HuH-7.5 (cell line): ENCODE measurements at regions not wholly inside any gene's neighbourhood (a gene's known extent, or its start where the extent isn't known, plus 50 kb on each side); places are given as distances from the start of the nearest gene placed in this dataset.

ENCODE experiments used
- DNase-seq: peaks from one replicate; pipeline ENCODE4 v3.0.0; 2011; ENCODE audit warnings: low spot score

GRCh38 chr1:29523576-29523975, 287.3 kb downstream of the PTPRU start:
- no peak for DNase-seq

GRCh38 chr1:29523136-29523535, 286.8 kb downstream of the PTPRU start:
- no peak for DNase-seq

- DNase-seq, result no peak
Observed at GRCh38 chr1:29521811-29522580, 285.7 kb downstream of the PTPRU start.

DNA sequence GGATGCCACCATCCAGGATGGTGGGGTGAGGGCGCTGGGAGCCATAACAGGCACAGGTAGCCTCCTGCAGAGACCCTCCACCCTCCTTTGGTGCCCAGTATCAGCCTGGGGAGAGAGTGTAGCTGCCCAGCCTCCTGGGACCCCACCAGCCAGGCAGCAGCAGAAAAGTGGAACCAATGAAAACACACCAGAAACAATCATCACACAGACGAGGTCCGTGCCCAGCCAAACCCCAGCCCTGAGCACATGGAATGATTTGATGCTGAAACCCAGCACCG, 285.1 kb downstream of the PTPRU start:
- no peak for DNase-seq

GRCh38 chr1:29520571-29521437, 284.5 kb downstream of the PTPRU start:
- DNase-seq, result no peak

- no peak for DNase-seq
Observed at GRCh38 chr1:29519788-29520110, 283.4 kb downstream of the PTPRU start.

GRCh38 chr1:29519108-29519787, 282.9 kb downstream of the PTPRU start:
- DNase-seq, result no peak

DNA sequence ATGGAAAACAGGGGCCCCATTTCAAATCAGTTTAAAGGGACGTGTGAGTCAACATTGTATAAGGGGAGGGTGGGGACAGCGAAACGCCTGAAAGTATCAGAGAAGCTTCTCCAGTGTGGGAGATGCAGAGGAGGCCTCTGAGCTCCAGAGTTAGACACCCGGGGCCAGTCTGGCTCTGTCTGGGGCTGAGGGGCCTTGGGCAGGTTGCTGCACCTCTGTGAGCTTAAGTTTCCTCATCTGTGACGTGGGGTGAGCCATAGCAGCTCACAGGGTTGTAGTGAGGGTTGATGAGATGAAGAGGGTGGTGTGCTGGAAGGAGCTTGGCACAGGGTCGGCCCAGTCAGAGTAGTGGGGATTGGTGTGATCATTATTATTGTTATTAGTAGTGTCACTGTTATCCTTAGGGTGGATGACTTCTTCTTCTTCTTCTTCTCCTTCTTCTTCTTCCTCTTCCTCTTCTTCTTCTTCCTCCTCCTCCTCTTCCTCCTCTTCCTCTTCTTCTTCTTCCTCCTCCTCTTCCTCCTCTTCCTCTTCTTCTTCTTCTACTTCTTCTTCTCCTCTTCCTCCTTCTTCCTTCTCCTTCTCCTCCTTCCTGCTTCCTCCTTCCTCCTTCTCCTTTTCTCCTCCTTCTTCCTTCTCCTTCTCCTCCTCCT, 282.0 kb downstream of the PTPRU start:
- DNase-seq, result no peak

DNA sequence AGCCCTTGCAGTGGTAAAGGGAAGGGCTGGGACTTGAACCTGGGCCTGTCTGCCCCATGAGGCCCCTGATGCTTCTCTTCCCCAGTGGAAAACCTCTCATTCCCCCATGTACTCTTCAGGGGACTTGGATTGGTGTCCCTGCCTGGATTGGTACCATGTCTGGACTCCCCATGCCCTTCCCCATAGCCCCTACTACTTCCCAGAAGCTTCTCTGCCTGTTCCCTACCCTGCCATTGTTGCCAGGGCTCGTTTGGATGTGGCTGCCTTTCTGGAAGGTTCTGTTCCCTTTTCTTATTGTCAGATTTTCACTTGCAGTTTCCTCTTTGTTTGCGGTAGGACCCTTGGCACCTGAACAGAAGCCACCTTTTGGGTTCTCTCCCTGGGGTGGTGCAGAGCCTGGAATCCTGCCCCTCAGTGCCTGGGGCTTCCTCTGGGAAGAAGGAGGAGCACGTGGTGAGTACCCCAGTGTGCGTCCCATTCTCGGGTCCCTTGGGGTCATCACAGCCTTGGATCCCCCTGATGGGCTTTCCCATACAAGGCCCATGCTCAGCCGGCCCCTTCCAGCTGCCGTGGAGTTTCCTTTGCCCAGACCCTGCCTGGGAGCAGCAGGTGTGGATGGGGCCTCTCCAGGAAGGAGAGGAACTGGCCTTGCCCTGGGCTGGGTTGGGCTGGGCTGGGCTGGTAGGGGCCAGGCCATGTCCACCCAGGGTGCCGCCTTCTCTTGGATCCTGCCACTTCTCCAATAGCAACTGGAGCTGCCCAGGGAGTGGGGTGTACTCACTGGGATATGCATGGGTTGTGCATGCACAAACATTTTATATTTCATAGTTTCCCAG, 281.1 kb downstream of the PTPRU start:
- DNase-seq, result no peak

GRCh38 chr1:29516063-29516820, 279.9 kb downstream of the PTPRU start:
- no peak for DNase-seq

GRCh38 chr1:29515170-29515955, 279.0 kb downstream of the PTPRU start:
- no peak for DNase-seq

GRCh38 chr1:29514361-29515169, 278.2 kb downstream of the PTPRU start:
- DNase-seq, result no peak

DNA sequence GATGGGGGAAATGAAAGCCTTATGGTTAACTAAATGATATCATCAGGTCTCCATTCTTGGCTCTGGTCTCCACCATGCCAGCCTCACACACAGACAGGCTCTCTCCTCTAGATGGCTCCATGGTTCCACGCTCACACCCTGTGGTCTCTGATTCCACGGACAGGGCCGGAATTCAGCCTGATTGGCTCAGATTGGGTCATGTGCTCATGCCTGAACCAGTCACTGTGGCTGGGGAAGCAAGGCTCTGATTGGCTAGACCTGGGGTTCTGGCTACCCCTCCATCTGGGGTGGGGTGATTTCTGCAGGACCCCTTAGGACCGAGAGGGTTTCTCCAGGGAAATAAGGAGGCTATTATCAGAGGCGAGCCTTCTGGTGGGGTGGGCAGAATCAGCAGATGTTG, 277.0 kb downstream of the PTPRU start:
- peak; percentile 23 for DNase-seq

DNA sequence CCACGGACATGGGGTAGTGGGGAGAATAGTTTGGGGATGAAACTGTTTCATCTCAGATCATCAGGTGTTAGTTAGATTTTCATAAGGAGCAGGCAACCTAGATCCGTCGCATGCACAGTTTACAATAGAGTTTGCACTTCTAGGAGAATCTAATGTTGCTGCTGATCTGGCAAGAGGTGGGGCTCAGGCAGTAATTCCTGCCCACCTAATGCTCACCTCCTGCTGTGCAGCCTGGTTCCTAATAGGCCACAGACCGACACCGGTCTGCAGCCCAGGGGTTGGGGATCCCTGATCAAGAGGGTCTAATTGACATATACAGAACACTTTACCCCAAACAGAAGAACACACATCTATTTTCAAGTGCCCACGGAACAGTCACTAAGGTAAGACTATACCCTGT, 275.1 kb downstream of the PTPRU start:
- DNase-seq, result no peak

- no peak for DNase-seq
Observed at GRCh38 chr1:29508458-29509107, 272.3 kb downstream of the PTPRU start.

GRCh38 chr1:29506678-29507225, 270.4 kb downstream of the PTPRU start:
- no peak for DNase-seq

DNA sequence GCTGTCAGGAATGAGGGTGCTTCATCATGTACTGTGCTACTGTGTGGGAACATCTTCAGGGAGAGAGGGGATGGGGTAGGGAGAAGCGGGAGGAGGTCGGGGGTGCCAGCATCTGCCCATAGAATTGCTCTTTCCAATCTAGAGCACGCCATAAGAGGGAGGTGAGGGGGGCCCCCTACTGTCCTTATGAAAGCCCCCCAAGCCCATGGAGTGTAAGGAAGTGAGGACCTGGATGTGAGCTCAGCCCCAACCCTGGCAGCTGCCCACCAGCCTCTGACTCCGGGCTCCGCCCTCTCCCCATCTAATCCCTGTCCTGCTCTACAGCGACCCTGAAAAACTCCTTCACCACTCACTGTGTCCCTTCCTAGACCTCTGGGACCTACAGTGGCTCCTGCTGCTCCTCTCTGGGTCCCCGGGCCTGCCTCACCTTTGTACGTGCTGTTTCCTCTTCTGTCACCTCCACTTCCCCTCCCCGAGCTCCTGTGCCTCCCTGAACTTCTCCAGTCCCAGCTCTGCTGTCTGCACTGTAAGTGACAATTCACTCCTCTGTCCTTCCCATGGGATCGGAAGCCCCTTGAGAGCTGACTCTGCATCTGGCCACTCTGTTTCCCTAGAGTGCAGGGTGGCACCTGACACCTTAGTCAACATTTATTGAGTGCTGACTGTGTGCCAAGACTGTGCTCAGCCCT, 269.4 kb downstream of the PTPRU start:
- DNase-seq, result no peak
